Fibroblast of upper back skin (primary cell): ENCODE measurements at regions not wholly inside any gene's neighbourhood (a gene's known extent, or its start where the extent isn't known, plus 50 kb on each side); places are given as distances from the start of the nearest gene placed in this dataset.

Experiments
- DNase-seq: peaks from one replicate; pipeline ENCODE4 v3.0.0-alpha.2; 2013

DNA sequence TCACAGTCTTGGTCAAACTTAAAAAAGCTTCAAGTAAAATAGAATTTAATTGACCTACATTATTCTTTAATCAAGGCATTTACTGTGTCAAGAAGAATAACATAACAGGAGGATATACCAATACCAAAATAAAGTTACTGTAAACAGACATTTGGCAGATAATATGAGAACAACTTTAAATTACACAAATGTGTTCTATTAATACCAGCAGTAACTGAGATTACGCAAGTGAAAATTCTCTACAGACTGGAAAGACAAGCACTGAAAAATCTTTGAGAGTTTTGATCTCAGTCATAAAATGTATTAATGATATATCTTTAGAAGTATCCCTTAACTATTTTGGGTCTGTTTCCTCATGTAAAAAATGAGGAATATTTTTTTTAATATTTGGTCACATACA is 169.2 kb upstream of the SOX5 start:
- DNase-seq = no peak

DNA sequence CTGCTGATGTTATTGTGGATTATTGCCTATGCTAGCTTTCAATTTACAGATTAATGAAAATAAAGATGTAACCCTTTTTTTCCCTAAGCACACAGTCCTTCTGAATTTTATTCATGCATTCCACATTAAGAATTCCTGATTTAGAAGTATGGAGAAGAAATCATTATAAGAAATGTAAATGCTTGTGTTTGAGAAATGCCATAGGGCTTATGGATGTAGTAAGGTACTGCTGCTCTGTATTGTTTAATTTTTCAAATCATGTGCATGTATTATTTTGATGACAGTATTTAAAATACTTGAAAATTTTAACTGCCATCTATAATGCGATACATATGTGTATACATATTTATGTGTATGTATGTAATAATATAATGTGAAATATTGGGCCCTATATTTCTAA is 167.1 kb upstream of the SOX5 start:
- DNase-seq = no peak

DNA sequence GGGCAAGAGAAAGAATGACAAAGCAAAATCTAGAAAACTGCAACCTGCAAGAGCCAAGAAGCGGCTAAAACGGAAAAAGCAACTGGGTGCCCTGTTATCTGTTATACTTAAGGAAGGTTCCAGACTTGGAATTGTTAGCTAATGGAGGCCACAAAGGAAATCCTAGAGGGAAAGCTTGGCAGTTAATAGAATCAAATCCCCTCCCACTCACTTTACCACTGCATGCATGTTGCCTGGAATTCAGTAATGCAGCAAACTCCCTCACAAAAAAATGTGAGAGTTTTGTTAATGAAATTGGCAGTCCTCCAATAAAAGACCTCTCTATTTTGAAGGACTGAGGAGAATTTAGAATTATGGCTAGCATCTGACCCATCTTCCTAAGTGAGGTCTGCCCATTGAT is 164.2 kb upstream of the SOX5 start:
- DNase-seq = no peak

- DNase-seq = peak; percentile 45
Measured at GRCh38 chr12:24111616-24112015, 162.1 kb upstream of the SOX5 start.

- DNase-seq = peak; percentile 64
Measured at GRCh38 chr12:24111086-24111485, 161.6 kb upstream of the SOX5 start.

- DNase-seq = no peak
Measured at GRCh38 chr12:24109381-24110039, 160.0 kb upstream of the SOX5 start.

DNA sequence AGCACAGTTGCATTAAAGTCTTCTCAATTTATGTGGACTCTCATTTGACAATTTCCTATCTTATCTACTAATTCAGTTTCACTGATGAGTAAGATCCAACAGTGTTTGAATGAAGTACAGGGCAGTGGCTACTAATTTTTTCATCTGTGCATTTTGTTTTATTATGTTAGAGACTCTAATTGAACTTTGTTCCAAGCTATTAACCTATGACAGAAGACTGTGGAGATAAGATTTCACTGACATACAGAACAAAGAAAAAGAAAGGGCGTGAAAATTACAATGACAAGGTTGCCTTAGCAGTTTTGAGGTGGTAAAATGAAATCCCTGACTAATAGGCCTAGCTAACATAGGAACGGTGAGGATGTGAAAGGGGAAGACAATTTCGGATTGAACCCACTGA is 153.2 kb upstream of the SOX5 start:
- DNase-seq = no peak

DNA sequence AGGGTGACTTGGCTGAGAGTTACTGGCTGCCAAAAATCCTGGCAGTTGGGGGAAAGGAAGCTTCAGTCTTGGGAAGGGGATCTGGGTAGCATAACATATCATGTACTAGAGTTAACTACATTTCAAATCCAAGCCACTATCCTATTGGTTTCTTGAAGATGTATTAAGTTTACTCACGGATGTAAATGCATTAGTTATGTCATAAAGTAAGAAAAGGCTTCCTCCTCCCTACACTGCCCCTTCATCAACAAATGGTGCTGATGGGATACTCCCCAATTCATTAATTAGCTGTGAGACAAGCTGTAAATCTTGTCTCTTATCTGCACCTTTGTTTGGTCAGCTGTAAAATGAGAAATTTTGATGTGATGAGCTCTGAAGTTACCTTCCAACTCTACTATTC is 150.1 kb upstream of the SOX5 start:
- no peak for DNase-seq

GRCh38 chr12:24095245-24095644 is 145.8 kb upstream of the SOX5 start:
- DNase-seq = no peak

DNA sequence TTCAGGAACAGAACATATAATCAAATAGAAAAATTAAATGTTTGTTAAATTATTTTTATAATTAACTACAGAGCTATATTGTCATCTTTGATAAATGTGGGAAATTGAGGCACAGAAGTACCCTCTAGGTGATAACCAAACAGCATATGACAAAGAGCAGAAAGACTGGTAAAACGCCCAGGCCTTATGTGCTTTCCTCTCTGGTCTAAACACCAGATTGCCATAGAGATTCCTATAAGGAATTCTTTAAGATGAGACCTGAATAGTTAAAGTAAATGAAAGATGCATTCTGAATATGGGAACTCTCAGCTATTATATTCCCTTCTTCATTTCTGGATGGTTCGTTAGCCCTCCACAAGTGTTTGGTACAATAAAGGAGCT is 140.0 kb upstream of the SOX5 start:
- DNase-seq = no peak

DNA sequence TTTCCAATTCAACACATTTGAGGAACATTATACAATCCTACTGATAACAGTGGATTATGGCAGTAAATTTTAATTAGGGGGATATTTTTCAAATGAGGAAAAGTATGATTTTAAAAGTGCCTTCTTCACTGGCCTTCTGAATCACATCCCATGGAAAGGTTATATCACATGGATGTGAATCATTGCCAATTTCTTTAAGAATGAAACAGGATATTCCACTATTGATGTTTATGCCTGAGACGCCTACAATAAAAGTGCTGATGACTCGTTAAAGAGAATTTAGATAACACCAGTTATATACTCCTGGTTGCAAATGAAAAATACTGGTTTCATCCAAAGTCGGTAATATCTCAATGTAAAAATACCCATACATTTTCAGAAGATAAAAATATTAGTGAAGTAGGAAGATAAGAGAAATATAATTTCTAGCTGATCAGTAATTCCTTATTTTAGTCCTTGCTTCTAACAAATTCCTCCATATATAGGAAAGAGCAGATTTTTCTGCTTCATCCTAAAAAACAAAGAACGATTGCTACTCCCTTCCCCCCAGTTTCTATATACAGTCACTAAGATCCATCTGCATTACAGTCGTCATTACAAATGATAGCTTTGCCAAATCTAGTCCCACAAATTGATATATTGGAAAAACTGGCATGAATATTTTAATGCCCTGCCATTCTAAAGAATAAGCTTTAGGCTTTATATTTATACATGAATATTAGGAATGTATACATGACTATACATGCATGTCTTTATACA is 139.5 kb upstream of the SOX5 start:
- no peak for DNase-seq

DNA sequence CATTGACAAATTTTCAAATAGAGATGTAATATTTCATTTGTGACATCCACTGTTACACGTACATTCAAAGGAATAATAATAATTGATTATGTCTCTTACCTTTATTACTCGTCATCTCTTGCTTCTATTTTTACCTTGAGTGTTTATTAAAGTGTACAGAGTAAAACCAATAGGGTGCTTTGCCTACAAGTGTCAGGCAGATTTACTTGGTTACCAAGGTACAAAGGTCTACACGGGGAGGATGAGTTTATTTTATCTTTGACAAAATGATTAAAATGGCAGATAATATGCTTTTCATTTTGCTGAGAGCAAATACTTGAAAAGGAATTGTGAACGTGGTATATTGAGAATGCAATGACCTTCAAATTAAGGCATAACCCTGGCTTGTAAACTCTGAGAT is 137.8 kb upstream of the SOX5 start:
- no peak for DNase-seq

GRCh38 chr12:24084800-24085199 is 135.3 kb upstream of the SOX5 start:
- DNase-seq = no peak

DNA sequence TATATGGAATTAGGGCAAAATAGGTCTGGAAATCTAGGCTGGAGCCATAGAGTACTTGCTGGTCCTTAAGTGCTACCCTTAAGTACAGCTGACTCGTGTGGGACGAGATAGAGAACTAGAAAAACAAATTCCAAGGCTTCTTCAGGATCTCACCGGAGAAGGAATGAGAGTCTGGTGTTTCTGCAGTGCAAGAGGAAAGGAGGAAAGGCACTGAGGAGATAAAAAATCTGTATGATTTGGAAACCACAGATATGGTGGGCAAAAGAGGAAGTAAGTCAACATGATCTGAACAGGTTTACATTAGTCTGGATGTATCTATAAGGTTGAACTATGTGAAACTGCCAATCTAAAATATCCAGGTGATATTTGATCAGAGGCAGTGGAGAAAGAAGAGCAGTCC is 134.4 kb upstream of the SOX5 start:
- DNase-seq = no peak

GRCh38 chr12:24081606-24082005 is 132.1 kb upstream of the SOX5 start:
- DNase-seq = no peak

- DNase-seq = peak; percentile 4
Measured at GRCh38 chr12:24081092-24081529, 131.6 kb upstream of the SOX5 start.

DNA sequence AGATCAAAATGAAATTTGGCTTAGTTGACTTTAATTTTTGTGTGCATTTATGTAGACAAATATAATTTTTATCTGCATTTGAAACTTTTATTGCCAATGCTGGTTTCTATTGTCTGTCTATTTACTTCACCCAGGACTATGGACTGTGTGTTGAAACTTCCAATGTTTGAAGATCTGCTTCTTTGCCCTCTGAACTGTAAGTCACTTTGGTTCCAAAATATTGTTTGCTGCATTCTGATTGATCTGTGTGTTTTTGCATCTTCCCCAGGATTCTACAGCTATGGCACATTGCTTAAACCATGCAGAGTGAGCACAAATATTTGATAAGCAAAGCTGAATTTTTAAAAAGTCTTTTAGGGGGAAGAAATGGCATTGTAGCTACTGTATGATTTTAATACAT is 131.0 kb upstream of the SOX5 start:
- no peak for DNase-seq

GRCh38 chr12:24079083-24079482 is 129.6 kb upstream of the SOX5 start:
- DNase-seq = no peak

DNA sequence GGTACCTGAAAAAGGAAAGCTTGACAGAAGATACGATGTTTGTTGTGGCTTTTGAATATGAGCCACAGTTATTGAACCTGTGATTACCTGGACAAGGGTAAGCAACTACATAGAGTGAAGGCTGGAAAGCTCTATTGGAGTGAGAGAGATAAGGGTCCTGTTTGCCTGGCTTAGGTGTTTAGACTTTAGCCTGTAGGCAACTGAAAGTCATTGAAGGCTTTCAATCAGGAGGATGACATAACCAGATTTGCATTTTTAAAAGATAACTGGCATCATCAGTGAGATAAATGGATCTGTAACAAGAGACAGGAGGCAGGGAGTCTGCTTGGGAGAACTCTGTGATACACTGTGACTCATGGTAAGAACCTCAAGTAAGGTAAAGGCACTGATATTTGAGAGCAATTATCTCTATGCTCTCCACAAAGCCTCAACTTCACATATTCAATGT is 128.9 kb upstream of the SOX5 start:
- no peak for DNase-seq

GRCh38 chr12:24077161-24077560 is 127.7 kb upstream of the SOX5 start:
- no peak for DNase-seq

- DNase-seq = no peak
Measured at GRCh38 chr12:24075650-24076049, 126.2 kb upstream of the SOX5 start.

GRCh38 chr12:24073170-24073810 is 123.8 kb upstream of the SOX5 start:
- no peak for DNase-seq

DNA sequence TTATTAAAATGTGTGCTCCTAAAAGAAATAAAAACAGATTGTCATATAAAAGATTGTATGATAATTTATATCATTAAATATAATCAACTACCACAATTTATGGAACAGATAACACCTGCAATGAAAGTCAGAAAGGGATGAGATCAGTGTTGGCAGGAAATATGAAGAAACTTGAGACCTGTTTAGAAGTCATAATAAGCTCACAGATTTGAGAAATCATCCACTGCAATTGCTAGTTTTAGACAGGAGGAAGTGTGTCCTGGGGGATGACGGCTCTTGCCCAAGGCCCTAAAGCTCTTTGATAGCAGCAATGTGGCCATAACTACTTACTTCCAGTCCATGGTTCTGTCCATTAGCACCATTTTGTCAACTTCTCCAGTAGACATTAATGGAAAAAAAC is 122.8 kb upstream of the SOX5 start:
- DNase-seq = no peak

GRCh38 chr12:24071842-24072241 is 122.4 kb upstream of the SOX5 start:
- no peak for DNase-seq
